GM23338 (cell line): ENCODE measurements at regions not wholly inside any gene's neighbourhood (a gene's known extent, or its start where the extent isn't known, plus 50 kb on each side); places are given as distances from the start of the nearest gene placed in this dataset.

Experiments used
- CREB1 ChIP-seq: fragments of 250-450 bp; sonication (Bioruptor Pico); IDR thresholded peaks from 2 replicates; pipeline ENCODE4 v1.5.0; 2020; ENCODE audit warnings: low read depth, mild to moderate bottlenecking, moderate library complexity
- EZH2 ChIP-seq: fragments of 200-600 bp; sonication (generic); IDR thresholded peaks from one replicate; pipeline ENCODE4 v1.8.0; 2017; ENCODE audit warnings: antibody characterized with exemption, mild to moderate bottlenecking, low read depth; ENCODE audit not compliant: unreplicated experiment
- TF ChIP-seq, protein P1 (sequence below), 2 experiments: fragments of 200-600 bp in 1 of 2; sonication (generic) in 1 of 2; conservative IDR thresholded peaks; 2 replicates each; pipeline versions ENCODE4 v1.5.1 to v1.6.1; 2016 to 2017; ENCODE audit warnings: antibody characterized with exemption in 2 of 2, low read depth in 2 of 2, mild to moderate bottlenecking in 2 of 2, moderate library complexity in 1 of 2
- TF ChIP-seq, protein P2 (sequence below): IDR thresholded peaks from one replicate; pipeline ENCODE4 v1.6.1; 2018; ENCODE audit warnings: antibody characterized with exemption; ENCODE audit not compliant: unreplicated experiment

DNA sequence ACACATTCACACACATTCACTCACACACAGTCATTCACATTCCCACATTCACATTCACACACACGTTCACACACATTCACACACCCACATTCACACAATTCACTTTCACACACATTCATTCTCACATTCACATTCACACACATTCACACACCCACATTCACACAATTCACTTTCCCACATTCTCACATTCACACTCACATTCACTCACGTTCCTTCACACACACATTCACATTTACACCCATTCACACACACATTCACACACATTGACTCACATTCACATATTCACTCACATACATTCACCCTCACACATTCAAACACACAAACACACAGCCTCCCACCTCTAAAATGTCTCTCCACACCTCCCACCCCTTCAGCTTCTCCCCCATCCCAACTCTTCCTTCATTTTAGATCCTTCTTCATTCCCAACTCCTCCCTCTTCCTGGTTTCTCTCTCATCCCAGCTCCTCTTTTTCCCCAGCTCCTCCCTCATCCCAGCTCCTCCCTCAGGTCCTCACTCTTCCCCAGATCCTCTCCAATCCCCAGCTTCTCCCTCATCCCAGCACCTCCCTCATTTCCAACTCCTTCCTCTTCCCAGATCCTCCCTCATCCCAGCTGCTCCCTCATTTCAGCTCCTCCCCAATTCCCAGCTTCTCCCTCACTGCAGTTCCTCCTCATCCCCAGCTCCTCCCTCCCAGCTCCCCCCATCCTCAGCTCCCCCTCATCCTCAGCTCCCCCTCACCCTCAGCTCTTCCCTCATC is 111.0 kb downstream of the FAM53A start:
- TF ChIP-seq, protein P1, sequence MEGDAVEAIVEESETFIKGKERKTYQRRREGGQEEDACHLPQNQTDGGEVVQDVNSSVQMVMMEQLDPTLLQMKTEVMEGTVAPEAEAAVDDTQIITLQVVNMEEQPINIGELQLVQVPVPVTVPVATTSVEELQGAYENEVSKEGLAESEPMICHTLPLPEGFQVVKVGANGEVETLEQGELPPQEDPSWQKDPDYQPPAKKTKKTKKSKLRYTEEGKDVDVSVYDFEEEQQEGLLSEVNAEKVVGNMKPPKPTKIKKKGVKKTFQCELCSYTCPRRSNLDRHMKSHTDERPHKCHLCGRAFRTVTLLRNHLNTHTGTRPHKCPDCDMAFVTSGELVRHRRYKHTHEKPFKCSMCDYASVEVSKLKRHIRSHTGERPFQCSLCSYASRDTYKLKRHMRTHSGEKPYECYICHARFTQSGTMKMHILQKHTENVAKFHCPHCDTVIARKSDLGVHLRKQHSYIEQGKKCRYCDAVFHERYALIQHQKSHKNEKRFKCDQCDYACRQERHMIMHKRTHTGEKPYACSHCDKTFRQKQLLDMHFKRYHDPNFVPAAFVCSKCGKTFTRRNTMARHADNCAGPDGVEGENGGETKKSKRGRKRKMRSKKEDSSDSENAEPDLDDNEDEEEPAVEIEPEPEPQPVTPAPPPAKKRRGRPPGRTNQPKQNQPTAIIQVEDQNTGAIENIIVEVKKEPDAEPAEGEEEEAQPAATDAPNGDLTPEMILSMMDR (conservative IDR thresholded peaks at IDR 0.05; ENCODE audit: low read depth in 2 of 2): no peak
- TF ChIP-seq CREB1 (CRISPR knock-in tag): no peak
- TF ChIP-seq EZH2: no peak
- TF ChIP-seq, protein P2, sequence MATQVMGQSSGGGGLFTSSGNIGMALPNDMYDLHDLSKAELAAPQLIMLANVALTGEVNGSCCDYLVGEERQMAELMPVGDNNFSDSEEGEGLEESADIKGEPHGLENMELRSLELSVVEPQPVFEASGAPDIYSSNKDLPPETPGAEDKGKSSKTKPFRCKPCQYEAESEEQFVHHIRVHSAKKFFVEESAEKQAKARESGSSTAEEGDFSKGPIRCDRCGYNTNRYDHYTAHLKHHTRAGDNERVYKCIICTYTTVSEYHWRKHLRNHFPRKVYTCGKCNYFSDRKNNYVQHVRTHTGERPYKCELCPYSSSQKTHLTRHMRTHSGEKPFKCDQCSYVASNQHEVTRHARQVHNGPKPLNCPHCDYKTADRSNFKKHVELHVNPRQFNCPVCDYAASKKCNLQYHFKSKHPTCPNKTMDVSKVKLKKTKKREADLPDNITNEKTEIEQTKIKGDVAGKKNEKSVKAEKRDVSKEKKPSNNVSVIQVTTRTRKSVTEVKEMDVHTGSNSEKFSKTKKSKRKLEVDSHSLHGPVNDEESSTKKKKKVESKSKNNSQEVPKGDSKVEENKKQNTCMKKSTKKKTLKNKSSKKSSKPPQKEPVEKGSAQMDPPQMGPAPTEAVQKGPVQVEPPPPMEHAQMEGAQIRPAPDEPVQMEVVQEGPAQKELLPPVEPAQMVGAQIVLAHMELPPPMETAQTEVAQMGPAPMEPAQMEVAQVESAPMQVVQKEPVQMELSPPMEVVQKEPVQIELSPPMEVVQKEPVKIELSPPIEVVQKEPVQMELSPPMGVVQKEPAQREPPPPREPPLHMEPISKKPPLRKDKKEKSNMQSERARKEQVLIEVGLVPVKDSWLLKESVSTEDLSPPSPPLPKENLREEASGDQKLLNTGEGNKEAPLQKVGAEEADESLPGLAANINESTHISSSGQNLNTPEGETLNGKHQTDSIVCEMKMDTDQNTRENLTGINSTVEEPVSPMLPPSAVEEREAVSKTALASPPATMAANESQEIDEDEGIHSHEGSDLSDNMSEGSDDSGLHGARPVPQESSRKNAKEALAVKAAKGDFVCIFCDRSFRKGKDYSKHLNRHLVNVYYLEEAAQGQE: no peak
